Neural progenitor cell (in vitro differentiated cells): ENCODE measurements at regions not wholly inside any gene's neighbourhood (a gene's known extent, or its start where the extent isn't known, plus 50 kb on each side); places are given as distances from the start of the nearest gene placed in this dataset.

Source experiments
- DNase-seq: peaks from one replicate; pipeline ENCODE4 v3.0.0-alpha.2; 2016; ENCODE audit warnings: low spot score
- H2AFZ ChIP-seq: fragments of 200-600 bp; sonication (generic); replicated peaks from 2 replicates; pipeline ENCODE4 v1.6.1; 2016; ENCODE audit warnings: antibody characterized with exemption
- H3F3A ChIP-seq: fragments of 200-600 bp; sonication (generic); 2 replicates; pipeline ENCODE4 v1.6.1; 2016; ENCODE audit warnings: antibody characterized with exemption, low read depth
- H3K27ac ChIP-seq: fragments of 200-600 bp; sonication (generic); 2 replicates; pipeline ENCODE4 v1.5.1; 2016; ENCODE audit warnings: mild to moderate bottlenecking
- H3K27me3 ChIP-seq: fragments of 200-600 bp; sonication (generic); 2 replicates; pipeline ENCODE4 v1.6.1; 2016; ENCODE audit warnings: mild to moderate bottlenecking, moderate library complexity
- H3K36me3 ChIP-seq: fragments of 200-600 bp; sonication (generic); 2 replicates; pipeline ENCODE4 v1.5.1; 2016
- H3K4me1 ChIP-seq: fragments of 200-600 bp; sonication (generic); 2 replicates; pipeline ENCODE4 v1.6.1; 2016; ENCODE audit warnings: mixed run types
- H3K4me2 ChIP-seq: fragments of 200-600 bp; sonication (generic); 2 replicates; pipeline ENCODE4 v1.6.1; 2016
- H3K4me3 ChIP-seq: fragments of 200-600 bp; sonication (generic); 2 replicates; pipeline ENCODE4 v1.5.1; 2016
- H3K79me2 ChIP-seq: fragments of 200-600 bp; sonication (generic); 2 replicates; pipeline ENCODE4 v1.6.1; 2016; ENCODE audit warnings: low read depth
- H3K9ac ChIP-seq: fragments of 200-600 bp; sonication (generic); 2 replicates; pipeline ENCODE4 v1.6.1; 2016
- H3K9me3 ChIP-seq: fragments of 200-600 bp; sonication (generic); 2 replicates; pipeline ENCODE4 v1.5.1; 2016; ENCODE audit warnings: low read depth
- H4K20me1 ChIP-seq: fragments of 200-600 bp; sonication (generic); 2 replicates; pipeline ENCODE4 v1.6.1; 2016; ENCODE audit warnings: low read depth
- H3K27ac Mint-ChIP-seq: 3 replicates; pipeline ENCODE4 v1.8.0; 2021; ENCODE audit warnings: mixed read lengths
- H3K27me3 Mint-ChIP-seq: 2 replicates; pipeline ENCODE4 v1.8.0; 2022; ENCODE audit warnings: low read depth, mild to moderate bottlenecking, inconsistent platforms, moderate library complexity, mixed read lengths; ENCODE audit not compliant: insufficient read depth
- H3K36me3 Mint-ChIP-seq: 3 replicates; pipeline ENCODE4 v1.8.0; 2021; ENCODE audit warnings: mixed read lengths
- H3K4me1 Mint-ChIP-seq: 3 replicates; pipeline ENCODE4 v1.8.0; 2021; ENCODE audit warnings: mixed read lengths
- H3K4me3 Mint-ChIP-seq: 3 replicates; pipeline ENCODE4 v1.8.0; 2021; ENCODE audit warnings: mild to moderate bottlenecking, moderate library complexity, mixed read lengths
- H3K9me3 Mint-ChIP-seq: 3 replicates; pipeline ENCODE4 v1.8.0; 2020; ENCODE audit warnings: mixed read lengths
- CTCF ChIP-seq: fragments of 200-600 bp; sonication (generic); IDR thresholded peaks from 2 replicates; pipeline ENCODE4 v1.5.1; 2017; ENCODE audit warnings: antibody characterized with exemption, mild to moderate bottlenecking
- EZH2 ChIP-seq: fragments of 200-600 bp; sonication (generic); IDR thresholded peaks from 2 replicates; pipeline ENCODE4 v1.6.1; 2017; ENCODE audit warnings: antibody characterized with exemption, mild to moderate bottlenecking, moderate library complexity
- EZH2phosphoT487 ChIP-seq: fragments of 200-600 bp; sonication (generic); IDR thresholded peaks from 2 replicates; pipeline ENCODE4 v1.6.1; 2017; ENCODE audit warnings: antibody characterized with exemption

- Histone ChIP-seq H3K79me2 (no peaks in the 10 kb centered on the region), H3K9ac (no peak overlapping the region), H4K20me1 (no peaks in the 10 kb centered on the region), H3F3A (no peaks in the 10 kb centered on the region), H3K27me3 (no peaks in the 10 kb centered on the region), H3K4me3 (no peak overlapping the region), H3K9me3 (no peaks in the 10 kb centered on the region), H2AFZ (no peak overlapping the region), H3K36me3 (no peaks in the 10 kb centered on the region), H3K27ac (no peak overlapping the region), H3K4me2 (no peak overlapping the region), H3K4me1 (peaks cover 3% of the 10 kb centered on the region)
- TF ChIP-seq EZH2 (no peak), CTCF (no peak), EZH2phosphoT487 (no peak)
- Mint-ChIP-seq H3K4me1 (peaks cover 5% of the 10 kb centered on the region), H3K9me3 (no peaks in the 10 kb centered on the region), H3K27me3 (peaks cover 11% of the 10 kb centered on the region), H3K36me3 (no peaks in the 10 kb centered on the region), H3K27ac (no peak overlapping the region), H3K4me3 (no peak overlapping the region)
- DNase-seq: no peak
Measured at GRCh38 chr7:25583621-25584020, 355.3 kb upstream of the NPVF start.

- H3K27ac Mint-ChIP-seq: no peak overlapping the region
- no peak overlapping the region for H3K27ac ChIP-seq
Measured at GRCh38 chr7:25584112-25584938, 356.0 kb upstream of the NPVF start.

GRCh38 chr7:25586513-25586912 is 358.2 kb upstream of the NPVF start:
- Mint-ChIP-seq H3K27ac (no peak overlapping the region), H3K36me3 (no peaks in the 10 kb centered on the region), H3K4me1 (no peaks in the 10 kb centered on the region), H3K4me3 (no peak overlapping the region), H3K27me3 (peaks cover 10% of the 10 kb centered on the region), H3K9me3 (no peaks in the 10 kb centered on the region)
- no peaks in the 10 kb centered on the region for H3K36me3 ChIP-seq
- H3F3A ChIP-seq: no peaks in the 10 kb centered on the region
- H3K4me2 ChIP-seq: no peak overlapping the region
- H3K27ac ChIP-seq: no peak overlapping the region
- H3K4me3 ChIP-seq: no peak overlapping the region
- no peak overlapping the region for H3K9ac ChIP-seq
- H2AFZ ChIP-seq: no peak overlapping the region
- DNase-seq: no peak
- H3K4me1 ChIP-seq: no peaks in the 10 kb centered on the region
- H3K9me3 ChIP-seq: no peaks in the 10 kb centered on the region
- no peaks in the 10 kb centered on the region for H3K27me3 ChIP-seq
- no peaks in the 10 kb centered on the region for H3K79me2 ChIP-seq
- no peaks in the 10 kb centered on the region for H4K20me1 ChIP-seq
- TF ChIP-seq EZH2 (no peak), CTCF (no peak), EZH2phosphoT487 (no peak)

More at GRCh38 chr7:25584112-25584938, 356.0 kb upstream of the NPVF start:
- no peaks in the 10 kb centered on the region for H3K9me3 ChIP-seq
- Mint-ChIP-seq H3K4me3 (no peak overlapping the region), H3K27me3 (peaks cover 11% of the 10 kb centered on the region), H3K9me3 (no peaks in the 10 kb centered on the region), H3K4me1 (peaks cover 2% of the 10 kb centered on the region), H3K36me3 (no peaks in the 10 kb centered on the region)
- H3K27me3 ChIP-seq: no peaks in the 10 kb centered on the region
- H3F3A ChIP-seq: no peaks in the 10 kb centered on the region
- H2AFZ ChIP-seq: no peak overlapping the region
- H4K20me1 ChIP-seq: no peaks in the 10 kb centered on the region
- peaks cover 2% of the 10 kb centered on the region for H3K4me1 ChIP-seq
- no peak overlapping the region for H3K9ac ChIP-seq
- no peaks in the 10 kb centered on the region for H3K36me3 ChIP-seq
- DNase-seq: no peak
- TF ChIP-seq EZH2: no peak
- TF ChIP-seq CTCF: no peak
- no peak for TF ChIP-seq EZH2phosphoT487
- no peaks in the 10 kb centered on the region for H3K79me2 ChIP-seq
- no peak overlapping the region for H3K4me2 ChIP-seq
- H3K4me3 ChIP-seq: no peak overlapping the region
